ENCODE measurements at regions not wholly inside any gene's neighbourhood (a gene's known extent, or its start where the extent isn't known, plus 50 kb on each side); places are given as distances from the start of the nearest gene placed in this dataset.

DNA sequence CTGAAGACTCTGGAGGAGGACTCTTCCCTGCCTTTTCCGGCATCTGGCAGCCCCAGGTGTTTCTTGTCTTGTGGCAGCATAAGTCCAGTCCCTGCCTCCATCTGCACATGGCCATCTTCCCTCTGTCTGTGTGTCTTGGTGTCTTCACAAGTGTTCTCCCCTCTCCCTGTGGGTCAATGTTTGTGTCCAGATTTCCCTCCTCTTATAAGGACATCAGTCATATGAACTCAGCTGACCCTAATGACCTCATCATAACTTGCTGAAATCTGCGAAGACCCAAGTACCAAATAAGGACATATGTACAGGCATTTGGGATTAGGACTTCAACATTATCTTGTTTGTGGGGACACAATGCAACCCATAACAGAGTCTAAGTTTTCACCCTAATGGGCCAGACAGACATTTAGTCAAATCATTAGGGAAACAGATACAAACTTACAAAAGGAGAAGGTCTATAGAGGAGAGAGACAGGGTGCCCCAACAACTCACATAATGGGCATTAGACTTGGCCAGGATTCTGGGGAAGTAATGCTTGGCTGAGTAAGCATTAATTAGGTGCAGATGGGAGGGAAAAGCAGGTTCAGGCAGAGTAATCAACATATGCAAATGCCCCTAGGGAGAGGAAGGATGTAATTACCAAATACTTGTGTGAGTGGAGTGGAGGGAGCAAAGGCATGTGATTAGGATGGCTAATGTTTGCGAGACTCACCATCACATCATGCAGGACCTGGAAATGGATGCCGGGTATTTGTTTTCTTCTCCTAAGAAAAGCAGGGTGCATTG, 372.8 kb upstream of the TBL1XR1 start:
- H3K27ac ChIP-seq = peak overlapping the region in 1 of 2 donors; percentile 53
- no peak for ATAC-seq
- H3K4me3 ChIP-seq = no peak overlapping the region
- no peaks in the 10 kb centered on the region for H3K36me3 ChIP-seq
- no peaks in the 10 kb centered on the region for H3K9me3 ChIP-seq
- H3K27me3 ChIP-seq = no peaks in the 10 kb centered on the region
- intact Hi-C loops (cut with DNase I) = no loop called here
- no peak for DNase-seq
- peaks cover 3 to 26% of the 10 kb centered on the region in 2 donors for H3K4me1 ChIP-seq
- TF ChIP-seq, protein P1, sequence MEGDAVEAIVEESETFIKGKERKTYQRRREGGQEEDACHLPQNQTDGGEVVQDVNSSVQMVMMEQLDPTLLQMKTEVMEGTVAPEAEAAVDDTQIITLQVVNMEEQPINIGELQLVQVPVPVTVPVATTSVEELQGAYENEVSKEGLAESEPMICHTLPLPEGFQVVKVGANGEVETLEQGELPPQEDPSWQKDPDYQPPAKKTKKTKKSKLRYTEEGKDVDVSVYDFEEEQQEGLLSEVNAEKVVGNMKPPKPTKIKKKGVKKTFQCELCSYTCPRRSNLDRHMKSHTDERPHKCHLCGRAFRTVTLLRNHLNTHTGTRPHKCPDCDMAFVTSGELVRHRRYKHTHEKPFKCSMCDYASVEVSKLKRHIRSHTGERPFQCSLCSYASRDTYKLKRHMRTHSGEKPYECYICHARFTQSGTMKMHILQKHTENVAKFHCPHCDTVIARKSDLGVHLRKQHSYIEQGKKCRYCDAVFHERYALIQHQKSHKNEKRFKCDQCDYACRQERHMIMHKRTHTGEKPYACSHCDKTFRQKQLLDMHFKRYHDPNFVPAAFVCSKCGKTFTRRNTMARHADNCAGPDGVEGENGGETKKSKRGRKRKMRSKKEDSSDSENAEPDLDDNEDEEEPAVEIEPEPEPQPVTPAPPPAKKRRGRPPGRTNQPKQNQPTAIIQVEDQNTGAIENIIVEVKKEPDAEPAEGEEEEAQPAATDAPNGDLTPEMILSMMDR (IDR thresholded peaks at IDR 0.05) = no peak

DNA sequence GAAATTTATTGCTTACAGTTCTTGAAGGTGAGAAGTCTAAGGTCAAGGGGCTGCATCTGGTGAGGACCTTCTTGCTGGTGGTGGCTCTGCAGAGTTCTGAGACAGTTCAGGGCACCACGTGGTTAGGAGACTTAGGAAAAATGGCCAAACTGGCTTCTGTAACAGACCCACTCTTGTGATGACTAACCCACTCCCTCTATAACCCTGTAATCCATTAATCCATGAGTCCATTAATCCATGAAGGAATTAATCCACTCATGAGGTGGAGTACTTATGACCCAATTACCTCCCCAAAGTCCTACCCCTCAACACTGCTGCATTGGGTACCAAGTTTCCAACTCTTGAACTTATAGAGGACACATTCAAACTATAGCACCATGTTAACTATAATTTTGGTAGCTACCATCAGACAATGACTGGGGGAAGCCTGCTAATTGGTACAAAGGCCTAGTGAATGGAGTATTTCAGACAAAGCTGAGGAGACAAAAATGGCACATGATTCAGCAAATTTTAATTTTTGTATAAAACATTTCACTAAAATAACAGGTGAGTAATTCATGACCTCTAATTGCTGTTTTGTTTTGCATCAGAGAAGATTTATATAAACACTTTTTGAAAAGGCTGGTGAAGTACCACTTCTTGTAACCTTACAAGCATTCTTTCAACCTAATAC, 374.1 kb upstream of the TBL1XR1 start:
- Histone ChIP-seq H3K9me3 (no peaks in the 10 kb centered on the region), H3K4me1 (peaks cover 3 to 26% of the 10 kb centered on the region in 2 donors), H3K27ac (peak overlapping the region in 1 of 2 donors; percentile 53), H3K36me3 (no peaks in the 10 kb centered on the region), H3K27me3 (no peaks in the 10 kb centered on the region), H3K4me3 (no peak overlapping the region)
- TF ChIP-seq, protein P1 (IDR thresholded peaks at IDR 0.05) = no peak
- intact Hi-C loops (cut with DNase I) = no loop called here
- ATAC-seq (no peak), DNase-seq (no peak)

DNA sequence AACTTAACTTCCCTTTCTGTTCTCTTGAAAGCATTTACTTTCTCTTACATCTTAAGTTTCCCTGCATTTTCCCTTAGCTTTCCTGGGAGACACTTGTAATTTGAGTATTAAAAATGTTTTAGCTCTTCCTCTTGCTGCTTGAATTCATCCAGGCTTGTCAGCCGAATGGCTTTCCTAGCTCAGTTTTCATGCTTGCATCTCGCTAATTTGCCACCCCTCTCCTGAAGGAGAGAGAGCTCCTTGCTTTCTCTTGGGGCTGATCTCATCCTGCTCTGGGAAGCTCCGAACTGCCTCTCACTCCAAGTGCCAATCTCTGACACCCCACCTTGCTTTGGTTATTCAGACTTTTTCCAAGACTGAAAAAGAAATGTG, 374.6 kb upstream of the TBL1XR1 start:
- Histone ChIP-seq H3K36me3 (no peaks in the 10 kb centered on the region), H3K27ac (no peak overlapping the region), H3K4me1 (peaks cover 3 to 26% of the 10 kb centered on the region in 2 donors), H3K4me3 (no peak overlapping the region), H3K9me3 (no peaks in the 10 kb centered on the region), H3K27me3 (no peaks in the 10 kb centered on the region)
- no peak for DNase-seq
- TF ChIP-seq, protein P1 (IDR thresholded peaks at IDR 0.05) = no peak
- intact Hi-C loops (cut with DNase I) = no loop called here
- ATAC-seq = peak; percentile 36

DNA sequence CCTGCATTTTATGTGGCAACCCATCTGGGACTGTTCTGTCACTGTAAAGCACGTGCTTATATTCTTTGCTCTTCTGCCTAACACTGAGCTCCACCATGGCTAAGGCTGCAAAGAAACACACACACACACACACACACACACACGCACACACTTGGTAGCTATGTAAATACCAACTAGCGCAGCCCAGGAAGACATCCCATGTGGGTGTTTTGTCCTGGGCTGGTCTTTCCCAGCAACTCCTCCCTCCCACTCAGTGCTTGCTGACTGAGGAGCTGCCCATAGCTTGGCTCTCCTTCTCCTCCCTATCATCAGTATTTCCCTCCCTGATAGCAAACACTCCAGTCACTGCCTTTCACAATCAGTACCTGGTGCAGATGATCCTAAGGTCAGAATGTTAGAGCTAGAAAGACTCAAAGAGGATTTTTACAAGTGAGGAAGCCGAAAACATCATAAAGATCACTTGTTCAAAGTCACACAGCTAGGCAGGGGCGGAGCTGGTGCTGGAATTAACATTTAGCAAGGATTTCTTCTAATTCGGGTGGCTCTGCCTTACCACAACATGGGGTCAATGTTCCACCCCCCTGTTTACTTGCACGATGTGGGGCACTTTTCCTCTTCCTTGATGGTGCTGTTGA, 377.1 kb upstream of the TBL1XR1 start:
- DNase-seq (peak in 2 of 4 donors; percentile 44 to 59), ATAC-seq (peak; percentile 92)
- H3K4me3 ChIP-seq = no peak overlapping the region
- H3K9me3 ChIP-seq = no peaks in the 10 kb centered on the region
- no peak overlapping the region for H3K27ac ChIP-seq
- TF ChIP-seq, protein P1 (IDR thresholded peaks at IDR 0.05) = no peak
- intact Hi-C loops (cut with DNase I) = no loop called here
- peaks cover 3 to 22% of the 10 kb centered on the region in 2 donors for H3K4me1 ChIP-seq
- no peaks in the 10 kb centered on the region for H3K27me3 ChIP-seq
- H3K36me3 ChIP-seq = no peaks in the 10 kb centered on the region

DNA sequence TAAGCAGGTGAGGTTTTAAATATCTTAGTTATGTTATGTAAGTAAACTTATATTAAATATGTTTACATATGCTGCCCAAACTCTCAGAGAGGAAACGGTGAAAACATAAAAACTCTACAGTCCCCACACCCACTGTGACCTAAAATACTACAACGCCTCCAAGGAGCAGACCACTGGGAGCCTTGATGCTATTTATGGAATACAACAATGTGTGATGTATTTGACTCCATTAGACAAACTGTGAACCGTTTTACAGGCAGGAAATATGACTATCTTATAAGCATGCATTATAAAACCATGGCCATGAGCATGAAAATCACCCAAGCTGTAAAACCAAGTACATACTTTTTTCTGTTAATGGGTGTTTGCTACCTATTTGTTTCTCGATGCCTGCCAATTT, 379.5 kb upstream of the TBL1XR1 start:
- Histone ChIP-seq H3K9me3 (no peaks in the 10 kb centered on the region), H3K4me1 (peaks cover 3 to 4% of the 10 kb centered on the region in 2 donors), H3K27ac (no peak overlapping the region), H3K27me3 (no peaks in the 10 kb centered on the region), H3K4me3 (no peak overlapping the region), H3K36me3 (no peaks in the 10 kb centered on the region)
- ATAC-seq (no peak), DNase-seq (no peak)
- TF ChIP-seq, protein P1 (IDR thresholded peaks at IDR 0.05) = no peak
- intact Hi-C loops (cut with DNase I) = no loop called here
